Prostate gland (tissue), 2 donors: ENCODE measurements at regions not wholly inside any gene's neighbourhood (a gene's known extent, or its start where the extent isn't known, plus 50 kb on each side); places are given as distances from the start of the nearest gene placed in this dataset.
"Not testable (repeated sequence)": the region's sequence is repeated elsewhere in the genome, so short reads cannot be mapped to it uniquely, and the experiment has no call there.

Experiments
- DNase-seq: peaks from one replicate; pipeline ENCODE4 v3.0.0-alpha.2; 2019; ENCODE audit warnings: low spot score
- H3K27ac ChIP-seq, 2 donors: fragments of 200-600 bp; sonication (generic); 2 replicates each; pipeline ENCODE4 v1.5.1; 2017 to 2019
- H3K27me3 ChIP-seq: fragments of 200-600 bp; sonication (generic); replicated peaks from 2 replicates; pipeline ENCODE4 v1.5.1; 2019; ENCODE audit not compliant: insufficient read depth
- H3K36me3 ChIP-seq, 2 donors: fragments of 200-600 bp; sonication (generic); 1 replicate in 1 of 2; 2 replicates in 1 of 2; pipeline versions ENCODE4 v1.5.1 to v1.8.1; 2017 to 2019
- H3K4me1 ChIP-seq: fragments of 200-600 bp; sonication (generic); replicated peaks from 2 replicates; pipeline ENCODE4 v1.5.1; 2019
- H3K4me3 ChIP-seq, 2 donors: fragments of 200-600 bp; sonication (generic); 2 replicates each; pipeline ENCODE4 v1.5.1; 2017 to 2019
- H3K9me3 ChIP-seq: fragments of 200-600 bp; sonication (generic); 2 replicates; pipeline ENCODE4 v1.5.1; 2017
- CTCF ChIP-seq, 4 experiments: fragments of 200-600 bp in 2 of 4; fragments of 450-650 bp in 2 of 4; sonication (generic) in 2 of 4; IDR thresholded peaks; 1 replicate in 3 of 4; 2 replicates in 1 of 4; pipeline ENCODE4 v1.5.1; 2016 to 2019; ENCODE audit warnings: antibody characterized with exemption in 4 of 4, mild to moderate bottlenecking in 2 of 4, moderate library complexity in 2 of 4
- POLR2A ChIP-seq: fragments of 450-650 bp; IDR thresholded peaks from one replicate; pipeline ENCODE4 v1.6.1; 2016; ENCODE audit warnings: antibody characterized with exemption, mild to moderate bottlenecking
- POLR2AphosphoS5 ChIP-seq: sonication (generic); formaldehyde crosslinking; IDR thresholded peaks from one replicate; pipeline ENCODE4 v1.6.1; 2017; ENCODE audit warnings: antibody characterized with exemption
- WGBS: methylation state at CpG from one replicate; pipeline ENCODE4 v1.1.5; 2018; 5-methylcytosine and 5-hydroxymethylcytosine counted together
- intact Hi-C: fragments of 100-400 bp; cut with DNase I; formaldehyde crosslinking; loops from one replicate; pipeline ENCODE4 v1.14.2; 2022

DNA sequence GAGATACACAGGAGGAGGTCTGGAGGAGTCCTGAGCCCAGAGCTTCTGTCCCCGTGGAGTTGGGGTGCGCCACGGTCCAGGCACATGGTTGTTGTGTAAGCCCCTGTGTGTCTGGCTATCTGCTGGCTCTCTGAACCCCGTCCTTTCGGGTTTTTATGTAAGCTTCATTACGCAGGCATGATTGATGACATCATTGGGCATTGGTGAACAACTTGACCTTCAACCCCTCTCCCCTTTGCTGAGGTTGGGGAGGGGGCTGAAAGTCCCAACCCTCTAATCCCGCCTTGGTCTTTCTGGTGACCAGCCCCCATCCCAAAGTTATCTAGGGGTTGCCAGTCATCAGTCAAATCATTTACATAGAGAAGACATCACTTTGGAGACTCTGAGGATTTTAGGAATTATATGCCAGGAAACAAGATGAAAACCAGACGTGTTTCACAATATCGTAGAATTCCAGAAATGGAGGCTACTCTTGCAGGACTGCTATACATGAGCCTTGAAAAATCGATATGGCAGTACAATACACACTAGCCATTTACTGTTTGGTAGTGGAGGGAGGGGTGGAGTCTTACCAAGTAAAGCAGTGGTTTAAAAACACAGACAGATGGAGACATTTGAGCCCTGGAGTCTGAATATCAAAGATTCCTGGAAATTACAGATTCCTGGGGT, 69.8 kb upstream of the SCAF4 start:
- H3K27ac ChIP-seq, result no peak overlapping the region
- 81% methylated on average over 10 of the region's 10 CpGs for WGBS

GRCh38 chr21:31798842-31799704, 67.2 kb upstream of the SCAF4 start:
- H3K4me3 ChIP-seq, result no peak overlapping the region
- no peaks in the 10 kb centered on the region for H3K4me1 ChIP-seq
- no peak for DNase-seq
- intact Hi-C loops, result no loop called here
- H3K36me3 ChIP-seq, result no peaks in the 10 kb centered on the region
- 34% methylated on average over 15 of the region's 15 CpGs for WGBS
- H3K9me3 ChIP-seq, result no peaks in the 10 kb centered on the region
- no peak overlapping the region for H3K27ac ChIP-seq
- no peaks in the 10 kb centered on the region for H3K27me3 ChIP-seq
- no peak for TF ChIP-seq POLR2A
- TF ChIP-seq POLR2AphosphoS5, result no peak
- no peak for TF ChIP-seq CTCF (IDR thresholded peaks at IDR 0.05)

More for the DNA sequence above, 69.8 kb upstream of the SCAF4 start:
- TF ChIP-seq CTCF (IDR thresholded peaks at IDR 0.05) (no peak), POLR2A (no peak), POLR2AphosphoS5 (no peak)
- intact Hi-C loops, result no loop called here
- Histone ChIP-seq H3K9me3 (no peaks in the 10 kb centered on the region), H3K27me3 (peaks cover 2% of the 10 kb centered on the region), H3K36me3 (no peaks in the 10 kb centered on the region), H3K4me3 (no peak overlapping the region), H3K4me1 (no peaks in the 10 kb centered on the region)
- DNase-seq, result no peak

DNA sequence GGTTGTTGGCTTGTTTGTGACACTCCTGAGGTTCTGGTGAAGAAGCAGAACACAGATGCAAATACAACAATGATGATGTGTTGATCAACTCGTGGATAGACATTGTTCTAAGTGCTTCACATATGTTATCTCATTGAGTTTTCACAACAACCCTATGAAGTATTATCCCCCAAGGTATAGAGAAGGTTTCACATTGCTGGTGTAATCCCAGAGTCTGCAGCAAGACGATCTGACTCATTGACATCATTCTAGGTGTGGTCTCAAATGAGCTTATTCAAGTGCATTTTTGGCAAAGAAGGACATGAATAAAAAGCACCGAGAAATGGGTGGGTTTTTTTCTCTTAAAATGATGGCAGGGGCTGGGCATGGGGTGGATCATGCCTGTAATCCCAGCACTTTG, 64.1 kb upstream of the SCAF4 start:
- Histone ChIP-seq H3K27me3 (no peaks in the 10 kb centered on the region), H3K36me3 (no peaks in the 10 kb centered on the region), H3K4me3 (no peak overlapping the region), H3K27ac (no peak overlapping the region), H3K9me3 (no peaks in the 10 kb centered on the region), H3K4me1 (no peaks in the 10 kb centered on the region)
- TF ChIP-seq POLR2A, result no peak
- TF ChIP-seq CTCF (IDR thresholded peaks at IDR 0.05), result no peak
- TF ChIP-seq POLR2AphosphoS5, result no peak
- WGBS, result 77% methylated on average over 3 of the region's 3 CpGs
- no peak for DNase-seq
- intact Hi-C loops, result no loop called here

- intact Hi-C loops, H3K36me3 ChIP-seq, DNase-seq: not testable (repeated sequence)
These were observed 58.5 kb upstream of the SCAF4 start for GRCh38 chr21:31790420-31790819.

DNA sequence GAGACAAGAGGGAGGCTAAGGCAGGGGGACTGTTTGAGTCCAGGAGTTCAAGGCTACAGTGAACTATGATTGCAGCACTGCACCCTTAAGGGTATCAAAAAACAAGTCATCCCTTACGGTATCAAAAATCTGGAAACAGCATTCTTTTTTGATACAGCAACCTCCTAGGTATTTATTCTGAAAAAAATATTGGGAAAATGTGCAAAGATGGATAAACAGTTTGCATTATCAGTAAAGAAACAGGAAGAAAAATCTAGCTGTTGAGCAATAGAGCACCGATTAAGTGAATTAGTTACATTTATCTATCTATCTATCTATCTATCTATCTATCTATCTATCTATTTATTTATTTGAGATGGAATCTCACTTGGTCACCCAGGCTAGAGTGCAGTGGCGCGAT, 56.7 kb upstream of the SCAF4 start:
- Histone ChIP-seq H3K27me3 (no peaks in the 10 kb centered on the region), H3K27ac (no peak overlapping the region), H3K4me3 (no peak overlapping the region), H3K36me3 (no peaks in the 10 kb centered on the region), H3K4me1 (no peaks in the 10 kb centered on the region), H3K9me3 (no peaks in the 10 kb centered on the region)
- no peak for TF ChIP-seq POLR2A
- TF ChIP-seq POLR2AphosphoS5, result no peak
- TF ChIP-seq CTCF (IDR thresholded peaks at IDR 0.05), result no peak
- no peak for DNase-seq
- WGBS, result 93% methylated on average over 4 of the region's 4 CpGs
- intact Hi-C loops, result loop anchor here (5.0 kb wide), 1 partner anchor 469 kb away; no protein-coding TSS in a partner anchor

More at GRCh38 chr21:31790420-31790819, 58.5 kb upstream of the SCAF4 start:
- H3K27ac ChIP-seq, H3K27me3 ChIP-seq, H3K4me3 ChIP-seq, H3K4me1 ChIP-seq, H3K9me3 ChIP-seq: not testable (repeated sequence)
- whole genome bisulfite sequencing, result 91% methylated on average over 5 of the region's 5 CpGs

GRCh38 chr21:31787691-31788090, 55.8 kb upstream of the SCAF4 start:
- intact Hi-C loops, result loop anchor here (5.0 kb wide), 1 partner anchor 470 kb away; no protein-coding TSS in a partner anchor
- H3K9me3 ChIP-seq, H3K27ac ChIP-seq, H3K36me3 ChIP-seq, H3K27me3 ChIP-seq, H3K4me1 ChIP-seq, H3K4me3 ChIP-seq, DNase-seq: not testable (repeated sequence)
- 89% methylated on average over 7 of the region's 7 CpGs for WGBS
